ENCODE measurements at regions not wholly inside any gene's neighbourhood (a gene's known extent, or its start where the extent isn't known, plus 50 kb on each side); places are given as distances from the start of the nearest gene placed in this dataset.
"Not testable (repeated sequence)": the region's sequence is repeated elsewhere in the genome, so short reads cannot be mapped to it uniquely, and the experiment has no call there.

- TF ChIP-seq, protein P1, sequence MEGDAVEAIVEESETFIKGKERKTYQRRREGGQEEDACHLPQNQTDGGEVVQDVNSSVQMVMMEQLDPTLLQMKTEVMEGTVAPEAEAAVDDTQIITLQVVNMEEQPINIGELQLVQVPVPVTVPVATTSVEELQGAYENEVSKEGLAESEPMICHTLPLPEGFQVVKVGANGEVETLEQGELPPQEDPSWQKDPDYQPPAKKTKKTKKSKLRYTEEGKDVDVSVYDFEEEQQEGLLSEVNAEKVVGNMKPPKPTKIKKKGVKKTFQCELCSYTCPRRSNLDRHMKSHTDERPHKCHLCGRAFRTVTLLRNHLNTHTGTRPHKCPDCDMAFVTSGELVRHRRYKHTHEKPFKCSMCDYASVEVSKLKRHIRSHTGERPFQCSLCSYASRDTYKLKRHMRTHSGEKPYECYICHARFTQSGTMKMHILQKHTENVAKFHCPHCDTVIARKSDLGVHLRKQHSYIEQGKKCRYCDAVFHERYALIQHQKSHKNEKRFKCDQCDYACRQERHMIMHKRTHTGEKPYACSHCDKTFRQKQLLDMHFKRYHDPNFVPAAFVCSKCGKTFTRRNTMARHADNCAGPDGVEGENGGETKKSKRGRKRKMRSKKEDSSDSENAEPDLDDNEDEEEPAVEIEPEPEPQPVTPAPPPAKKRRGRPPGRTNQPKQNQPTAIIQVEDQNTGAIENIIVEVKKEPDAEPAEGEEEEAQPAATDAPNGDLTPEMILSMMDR (IDR thresholded peaks at IDR 0.05; ENCODE audit: low read depth, low read length, missing control alignments) = peak; percentile 44
- DNase-seq (ENCODE audit: low read depth) = no peak
- in situ Hi-C loops (cut with HindIII; ENCODE audit: low sequenced_read_pairs) = no loop called here
- H3K4me3 ChIP-seq (ENCODE audit: low read depth, low read length) = no peak overlapping the region
Observed at GRCh38 chrX:65451663-65452062, 82.9 kb downstream of the LAS1L start.

DNA sequence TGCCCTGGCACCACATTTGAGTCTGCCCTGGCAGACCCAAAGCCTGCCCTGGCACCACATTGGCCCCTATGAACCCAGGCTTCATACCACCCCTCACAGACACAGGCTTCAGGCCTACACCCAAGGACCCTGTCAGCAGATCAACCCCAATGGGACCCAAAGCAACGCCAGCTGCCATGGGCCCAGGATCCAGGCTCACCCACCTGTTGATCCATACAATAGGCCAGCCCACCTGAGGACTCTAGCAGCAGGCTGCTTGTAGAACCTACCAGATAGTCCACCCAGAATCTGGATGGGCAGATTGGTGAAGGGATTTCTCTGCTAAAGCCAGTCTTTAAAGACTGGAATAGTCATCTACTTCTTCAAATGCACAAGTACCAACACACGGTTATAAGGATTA, 114.4 kb downstream of the LAS1L start:
- in situ Hi-C loops (cut with HindIII; ENCODE audit: low sequenced_read_pairs) = no loop called here
- H3K4me3 ChIP-seq (ENCODE audit: low read depth, low read length) = no peak overlapping the region
- DNase-seq (ENCODE audit: low read depth) = no peak
- TF ChIP-seq, protein P1 (IDR thresholded peaks at IDR 0.05; ENCODE audit: low read depth, low read length, missing control alignments) = no peak

GRCh38 chrX:65407662-65408061, 126.9 kb downstream of the LAS1L start:
- H3K4me3 ChIP-seq (ENCODE audit: low read depth, low read length); in situ Hi-C loops (cut with HindIII; ENCODE audit: low sequenced_read_pairs): not testable (repeated sequence)

DNA sequence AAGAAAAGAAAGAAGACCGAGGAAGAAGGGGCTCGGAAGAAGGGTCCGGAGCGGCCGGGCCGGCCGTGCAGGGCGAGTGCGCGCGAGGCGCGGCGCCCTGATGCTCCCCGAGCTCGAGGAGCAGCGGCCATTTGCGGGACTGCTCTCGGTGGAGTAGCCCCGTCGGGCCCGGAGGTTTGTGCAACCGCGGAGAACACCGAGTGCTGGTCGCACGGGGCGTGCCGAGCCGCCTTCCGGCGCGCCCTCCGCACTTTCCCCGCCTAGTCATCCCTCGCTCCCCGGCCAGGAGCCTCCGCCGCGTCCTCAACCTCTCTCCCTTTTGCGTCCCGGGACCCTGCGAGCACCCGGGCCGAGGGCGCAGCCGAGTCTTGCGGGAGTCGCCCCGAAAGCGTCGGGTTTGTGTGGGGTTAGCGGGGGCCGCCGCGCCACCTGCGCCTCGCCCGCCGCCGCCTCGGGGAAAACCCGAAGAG, 127.4 kb downstream of the LAS1L start:
- no peak overlapping the region for H3K4me3 ChIP-seq (ENCODE audit: low read depth, low read length)
- in situ Hi-C loops (cut with HindIII; ENCODE audit: low sequenced_read_pairs) = no loop called here
- TF ChIP-seq, protein P1 (IDR thresholded peaks at IDR 0.05; ENCODE audit: low read depth, low read length, missing control alignments) = no peak
- DNase-seq (ENCODE audit: low read depth) = no peak

More at GRCh38 chrX:65407662-65408061, 126.9 kb downstream of the LAS1L start:
- not testable (repeated sequence) for DNase-seq (ENCODE audit: low read depth)

GRCh38 chrX:65406532-65406931, 128.1 kb downstream of the LAS1L start:
- H3K4me3 ChIP-seq (ENCODE audit: low read depth, low read length) = no peak overlapping the region
- DNase-seq (ENCODE audit: low read depth) = no peak
- in situ Hi-C loops (cut with HindIII; ENCODE audit: low sequenced_read_pairs) = no loop called here
- TF ChIP-seq, protein P1 (IDR thresholded peaks at IDR 0.05; ENCODE audit: low read depth, low read length, missing control alignments) = no peak

GRCh38 chrX:65392284-65392683, 142.3 kb downstream of the LAS1L start:
- in situ Hi-C loops (cut with HindIII; ENCODE audit: low sequenced_read_pairs) = no loop called here
- DNase-seq (ENCODE audit: low read depth) = no peak
- H3K4me3 ChIP-seq (ENCODE audit: low read depth, low read length) = no peak overlapping the region
- TF ChIP-seq, protein P1 (IDR thresholded peaks at IDR 0.05; ENCODE audit: low read depth, low read length, missing control alignments) = no peak

- H3K4me3 ChIP-seq (ENCODE audit: low read depth, low read length); in situ Hi-C loops (cut with HindIII; ENCODE audit: low sequenced_read_pairs); DNase-seq (ENCODE audit: low read depth): not testable (repeated sequence)
Observed at GRCh38 chrX:65389120-65389519, 145.5 kb downstream of the LAS1L start.

Measured in astrocyte of the cerebellum (primary cell).